ENCODE measurements at regions not wholly inside any gene's neighbourhood (a gene's known extent, or its start where the extent isn't known, plus 50 kb on each side); places are given as distances from the start of the nearest gene placed in this dataset.

DNA sequence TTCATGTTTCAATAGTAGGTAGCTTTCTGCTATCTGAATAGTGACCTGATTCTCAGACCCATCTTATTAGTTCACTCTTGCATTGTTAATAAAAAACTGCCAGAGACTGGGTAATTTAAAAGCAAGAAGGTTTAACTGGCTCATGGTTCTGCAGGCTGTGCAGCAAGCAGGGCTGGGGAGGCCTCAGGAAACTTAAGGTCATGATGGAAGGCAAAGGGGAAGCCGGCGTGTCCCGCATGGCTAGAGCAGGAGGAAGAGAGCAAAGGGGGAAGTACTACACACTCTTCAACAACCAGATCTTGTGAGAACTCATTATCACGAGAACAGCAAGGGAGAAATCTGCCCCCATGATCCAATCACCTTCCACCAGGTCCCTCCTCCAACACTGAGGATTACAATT is 185.2 kb upstream of the PITRM1 start:
- Histone ChIP-seq H3K9me3 (peaks cover 0 to 15% (median 0%) of the 10 kb centered on the region in 4 donors), H3K27ac (no peak overlapping the region), H3K27me3 (no peaks in the 10 kb centered on the region), H3K36me3 (peaks cover 0 to 4% (median 0%) of the 10 kb centered on the region in 3 donors), H3K4me3 (no peak overlapping the region), H3K4me1 (no peaks in the 10 kb centered on the region)
- 76 to 89% methylated on average over 4 of the region's 4 CpGs for WGBS, 2 donors
- TF ChIP-seq POLR2A (IDR thresholded peaks at IDR 0.05) (no peak), EP300 (IDR thresholded peaks at IDR 0.05) (no peak)
- TF ChIP-seq, protein P1, sequence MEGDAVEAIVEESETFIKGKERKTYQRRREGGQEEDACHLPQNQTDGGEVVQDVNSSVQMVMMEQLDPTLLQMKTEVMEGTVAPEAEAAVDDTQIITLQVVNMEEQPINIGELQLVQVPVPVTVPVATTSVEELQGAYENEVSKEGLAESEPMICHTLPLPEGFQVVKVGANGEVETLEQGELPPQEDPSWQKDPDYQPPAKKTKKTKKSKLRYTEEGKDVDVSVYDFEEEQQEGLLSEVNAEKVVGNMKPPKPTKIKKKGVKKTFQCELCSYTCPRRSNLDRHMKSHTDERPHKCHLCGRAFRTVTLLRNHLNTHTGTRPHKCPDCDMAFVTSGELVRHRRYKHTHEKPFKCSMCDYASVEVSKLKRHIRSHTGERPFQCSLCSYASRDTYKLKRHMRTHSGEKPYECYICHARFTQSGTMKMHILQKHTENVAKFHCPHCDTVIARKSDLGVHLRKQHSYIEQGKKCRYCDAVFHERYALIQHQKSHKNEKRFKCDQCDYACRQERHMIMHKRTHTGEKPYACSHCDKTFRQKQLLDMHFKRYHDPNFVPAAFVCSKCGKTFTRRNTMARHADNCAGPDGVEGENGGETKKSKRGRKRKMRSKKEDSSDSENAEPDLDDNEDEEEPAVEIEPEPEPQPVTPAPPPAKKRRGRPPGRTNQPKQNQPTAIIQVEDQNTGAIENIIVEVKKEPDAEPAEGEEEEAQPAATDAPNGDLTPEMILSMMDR (IDR thresholded peaks at IDR 0.05) = no peak
- DNase-seq (ENCODE audit: low spot score in 2 of 2) = no peak

DNA sequence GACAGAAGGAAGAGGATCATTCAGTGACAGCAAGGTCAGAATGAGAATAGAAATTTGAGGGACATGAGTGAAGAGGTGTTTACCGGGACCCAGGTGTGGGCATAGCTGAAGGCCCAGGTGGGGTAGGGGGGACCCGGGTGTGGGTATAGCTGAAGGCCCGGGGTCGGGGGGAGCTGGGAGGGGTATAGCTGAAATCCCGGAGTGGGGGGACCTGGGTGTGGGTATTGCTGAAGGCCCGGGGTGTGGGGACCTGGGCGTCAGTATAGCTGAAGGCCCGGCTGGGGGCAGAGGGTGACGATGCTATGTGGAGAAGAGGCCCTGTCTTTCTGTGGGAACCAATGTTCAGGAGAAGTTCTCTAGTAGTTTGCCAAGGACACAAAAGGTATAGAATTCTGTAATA is 183.0 kb upstream of the PITRM1 start:
- H3K27me3 ChIP-seq = no peaks in the 10 kb centered on the region
- WGBS, 2 donors = 91 to 95% methylated on average over 9 of the region's 9 CpGs
- no peaks in the 10 kb centered on the region for H3K4me1 ChIP-seq
- no peaks in the 10 kb centered on the region for H3K9me3 ChIP-seq
- no peaks in the 10 kb centered on the region for H3K36me3 ChIP-seq
- TF ChIP-seq POLR2A (IDR thresholded peaks at IDR 0.05) = no peak
- H3K27ac ChIP-seq = no peak overlapping the region
- H3K4me3 ChIP-seq = no peak overlapping the region
- no peak for DNase-seq (ENCODE audit: low spot score in 2 of 2)

DNA sequence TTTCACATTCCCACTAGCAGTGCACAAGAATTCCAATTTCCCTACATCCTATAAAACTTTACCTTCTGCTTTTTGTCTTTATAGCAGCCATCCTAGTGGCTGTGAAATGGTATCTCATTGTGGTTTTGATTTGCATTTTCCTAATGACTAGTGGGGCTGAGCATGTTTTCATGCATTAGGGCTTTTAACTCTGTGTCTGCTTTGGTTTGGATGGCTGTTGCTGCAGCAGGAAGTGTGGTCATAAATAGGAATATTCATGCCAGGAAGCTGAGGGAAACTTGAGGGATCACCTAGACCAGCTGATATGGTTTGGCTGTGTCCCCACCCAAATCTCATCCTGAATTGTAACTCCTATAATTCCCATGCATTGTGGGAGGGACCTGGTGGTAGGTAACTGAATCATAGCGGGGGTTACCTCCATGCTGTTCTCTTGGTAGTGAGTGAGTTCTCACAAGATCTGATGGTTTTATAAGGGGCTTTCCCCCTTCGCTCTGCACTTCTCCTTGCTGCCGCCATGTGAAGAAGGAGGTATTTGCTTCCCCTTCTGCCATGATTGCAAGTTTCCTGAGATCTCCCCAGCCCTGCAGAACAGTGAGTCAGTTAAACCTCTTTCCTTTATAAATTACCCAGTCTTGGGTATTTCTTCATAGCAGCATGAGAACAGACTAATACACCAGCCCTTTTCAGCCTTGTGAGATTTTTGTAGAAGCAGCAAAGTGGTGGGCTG is 181.8 kb upstream of the PITRM1 start:
- 96 to 98% methylated on average over 3 of the region's 3 CpGs for WGBS, 2 donors
- TF ChIP-seq EP300 (IDR thresholded peaks at IDR 0.05) (no peak), POLR2A (IDR thresholded peaks at IDR 0.05) (no peak)
- TF ChIP-seq, protein P1 (IDR thresholded peaks at IDR 0.05) = no peak
- DNase-seq (ENCODE audit: low spot score in 2 of 2) = no peak
- Histone ChIP-seq H3K4me1 (no peaks in the 10 kb centered on the region), H3K27me3 (no peaks in the 10 kb centered on the region), H3K4me3 (no peak overlapping the region), H3K27ac (no peak overlapping the region), H3K9me3 (no peaks in the 10 kb centered on the region), H3K36me3 (no peaks in the 10 kb centered on the region)

DNA sequence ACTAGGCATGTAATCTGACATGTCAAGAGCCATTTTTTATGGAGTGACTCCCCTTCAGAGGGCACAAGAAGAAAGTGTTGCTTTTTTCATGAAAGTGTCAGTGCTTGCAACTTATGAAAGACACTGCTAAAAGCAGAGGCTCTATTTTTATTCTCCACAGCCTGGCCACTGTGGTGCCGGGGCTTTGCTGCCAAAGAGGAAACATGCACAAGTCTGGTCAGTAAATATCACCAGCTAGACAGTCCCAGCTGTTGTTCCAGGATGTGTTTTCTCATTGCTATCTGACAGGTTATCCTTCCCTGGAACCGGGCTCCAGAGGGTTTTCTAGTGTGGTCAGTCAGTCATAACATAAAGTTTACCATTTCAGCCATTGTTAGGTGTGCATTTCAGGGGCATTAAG is 180.7 kb upstream of the PITRM1 start:
- no peak for DNase-seq (ENCODE audit: low spot score in 2 of 2)
- Histone ChIP-seq H3K36me3 (no peaks in the 10 kb centered on the region), H3K4me1 (no peaks in the 10 kb centered on the region), H3K9me3 (no peaks in the 10 kb centered on the region), H3K27me3 (no peaks in the 10 kb centered on the region), H3K4me3 (no peak overlapping the region), H3K27ac (no peak overlapping the region)
- 43 to 67% methylated on average over 2 of the region's 2 CpGs for WGBS, 2 donors
- no peak for TF ChIP-seq POLR2A (IDR thresholded peaks at IDR 0.05)
- TF ChIP-seq, protein P1 (IDR thresholded peaks at IDR 0.05) = no peak
- TF ChIP-seq EP300 (IDR thresholded peaks at IDR 0.05) = no peak

DNA sequence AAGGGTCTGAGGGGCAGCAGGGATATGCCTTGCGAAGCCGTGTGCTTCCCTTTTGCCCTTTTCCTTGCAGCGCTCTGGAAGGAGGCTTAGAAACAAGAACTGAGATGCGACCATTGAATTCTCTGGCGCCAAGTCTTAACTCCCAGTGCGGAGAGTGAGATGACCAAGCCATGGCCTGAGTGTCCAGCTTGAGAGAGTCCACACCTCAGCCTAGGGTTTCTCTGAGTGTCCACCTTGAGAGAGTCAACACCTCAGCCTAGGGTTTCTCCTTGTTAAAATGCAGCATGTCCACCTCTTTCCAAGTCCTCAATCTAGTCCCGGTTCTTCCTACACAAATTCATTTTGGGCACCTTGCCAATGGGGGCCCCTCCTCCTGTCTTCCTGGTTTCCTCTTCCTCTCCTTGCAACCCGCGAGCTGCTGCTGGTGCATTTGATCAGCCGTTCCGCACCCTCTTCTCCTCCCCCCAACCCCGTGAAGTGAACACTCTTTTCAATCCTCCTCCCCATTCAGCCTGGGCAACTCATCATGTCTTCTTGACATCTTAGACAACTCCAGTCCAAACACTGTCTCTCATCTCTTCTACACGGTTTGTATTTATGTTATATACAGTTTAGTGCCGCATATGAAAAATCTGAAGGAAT is 178.2 kb upstream of the PITRM1 start:
- 58 to 63% methylated on average over 14 of the region's 14 CpGs for WGBS, 2 donors
- no peaks in the 10 kb centered on the region for H3K27me3 ChIP-seq
- H3K9me3 ChIP-seq = no peaks in the 10 kb centered on the region
- H3K36me3 ChIP-seq = no peaks in the 10 kb centered on the region
- no peak overlapping the region for H3K4me3 ChIP-seq
- H3K27ac ChIP-seq = no peak overlapping the region
- DNase-seq (ENCODE audit: low spot score in 2 of 2) = no peak
- H3K4me1 ChIP-seq = no peaks in the 10 kb centered on the region
- TF ChIP-seq EP300 (IDR thresholded peaks at IDR 0.05) = no peak
- TF ChIP-seq POLR2A (IDR thresholded peaks at IDR 0.05) = no peak
- TF ChIP-seq, protein P1 (IDR thresholded peaks at IDR 0.05) = no peak
